HG02870 (cell line): ENCODE measurements at regions not wholly inside any gene's neighbourhood (a gene's known extent, or its start where the extent isn't known, plus 50 kb on each side); places are given as distances from the start of the nearest gene placed in this dataset.
A peak's percentile ranks its signal among the peaks of the same experiment; 100 is the strongest.
"Not testable (repeated sequence)": the region's sequence is repeated elsewhere in the genome, so short reads cannot be mapped to it uniquely, and the experiment has no call there.

Source experiments
- ATAC-seq: cut with Tn5 transposase; IDR thresholded peaks from one replicate; pipeline ENCODE4 v1.9.1; 2021; ENCODE audit warnings: mild to moderate bottlenecking, moderate library complexity; ENCODE audit not compliant: unreplicated experiment

DNA sequence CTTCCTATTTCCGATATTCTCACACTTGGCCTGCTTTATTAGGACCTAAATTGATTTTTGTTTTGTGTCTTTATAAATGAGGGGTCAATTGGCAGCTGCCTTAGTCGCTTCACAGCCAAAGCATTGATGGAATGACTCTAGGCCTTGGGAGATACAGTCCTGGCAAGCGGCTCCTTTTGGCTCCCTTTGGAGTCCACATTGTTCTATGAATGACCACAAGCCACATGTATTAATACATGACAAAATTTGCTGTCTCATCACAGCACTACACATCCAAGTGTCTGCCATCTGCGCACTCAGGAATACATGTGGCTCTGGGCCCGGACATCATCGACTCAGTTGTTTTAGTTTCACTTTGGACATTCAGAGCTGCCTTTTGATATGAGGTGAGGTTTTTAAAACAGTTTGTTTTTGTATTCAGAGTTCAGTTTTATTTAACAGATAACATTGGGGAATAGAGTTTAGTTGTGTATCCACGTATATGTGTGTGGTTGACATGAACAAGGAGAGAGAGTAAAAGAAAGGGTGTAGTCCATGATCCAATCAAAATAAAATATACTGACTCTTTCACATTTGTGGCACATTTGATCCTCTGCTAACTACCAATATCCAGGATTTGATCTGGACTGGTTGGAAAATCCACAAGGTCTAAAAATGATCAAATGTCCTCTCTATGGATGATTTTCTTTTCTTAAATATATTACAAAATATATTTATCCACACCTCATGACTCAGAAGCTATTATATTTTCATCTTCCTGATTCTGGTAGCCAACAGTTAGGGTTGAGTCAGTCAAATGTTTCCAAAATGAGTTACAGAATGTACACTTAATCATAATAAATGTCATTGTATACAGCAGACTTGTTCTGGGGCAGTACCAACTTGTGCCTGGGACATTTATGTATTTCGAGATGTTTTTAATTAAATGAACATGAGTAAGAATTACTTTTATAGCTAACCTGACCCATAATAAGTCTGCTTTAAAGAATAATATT, 114.0 kb upstream of the MTAP start:
- ATAC-seq = no peak

DNA sequence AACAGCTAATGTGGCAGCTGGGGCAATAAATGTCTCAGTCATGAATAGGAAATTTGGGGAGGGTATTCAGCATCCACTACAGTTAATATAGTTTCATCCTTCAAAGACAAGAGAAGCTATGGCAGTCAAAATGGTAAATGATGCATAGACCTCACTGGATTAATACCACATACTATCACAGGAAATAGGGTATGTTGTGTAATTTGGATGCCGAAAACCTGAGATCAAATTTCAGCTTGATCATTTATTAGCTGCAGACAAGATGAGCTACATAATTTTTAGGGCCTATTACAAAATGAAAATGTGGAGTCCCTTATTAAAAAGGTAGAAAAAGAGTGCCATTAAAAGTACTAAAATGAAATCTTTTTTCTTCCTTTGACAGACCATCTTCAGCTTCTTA, 112.6 kb upstream of the MTAP start:
- ATAC-seq = no peak

DNA sequence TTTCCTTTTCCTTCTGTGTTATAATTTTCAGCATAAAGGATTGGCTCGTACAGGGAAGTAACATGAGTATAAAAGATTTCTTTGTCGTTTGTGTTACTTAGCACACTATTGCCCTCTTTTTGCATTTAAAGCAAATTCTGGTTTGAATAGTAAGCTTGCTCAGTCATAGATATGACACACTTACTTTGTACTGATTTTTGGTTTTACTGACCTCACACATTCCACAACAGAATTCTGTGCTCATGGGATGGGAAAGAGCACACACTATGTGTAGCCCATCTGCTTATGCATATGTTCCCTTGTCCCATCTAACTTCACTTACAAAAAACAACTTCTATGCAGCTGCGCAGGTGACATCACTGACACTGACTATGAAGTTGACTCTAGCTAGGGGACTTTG, 111.9 kb upstream of the MTAP start:
- ATAC-seq = no peak

- ATAC-seq = no peak
Measured at GRCh38 chr9:21692390-21692789, 110.0 kb upstream of the MTAP start.

DNA sequence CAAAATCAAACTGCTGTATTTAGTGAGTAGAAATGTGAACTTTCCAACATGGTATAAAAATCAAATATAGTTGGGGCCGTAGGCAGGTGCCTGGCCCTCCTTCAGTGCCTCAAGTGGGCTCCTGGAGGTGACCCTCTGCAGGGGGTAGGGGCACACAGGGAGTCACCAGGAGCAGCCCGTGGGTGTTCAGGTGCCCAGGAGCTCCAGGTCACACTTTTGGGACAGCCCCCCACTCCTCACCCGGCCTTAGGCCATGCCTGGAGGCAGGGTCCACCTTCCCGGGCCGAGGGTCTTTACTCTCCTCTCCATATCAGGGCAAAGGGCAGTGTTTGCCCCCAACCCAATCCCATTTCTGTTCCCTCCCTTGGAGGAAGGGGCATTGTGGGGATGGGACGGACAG, 108.0 kb upstream of the MTAP start:
- no peak for ATAC-seq

DNA sequence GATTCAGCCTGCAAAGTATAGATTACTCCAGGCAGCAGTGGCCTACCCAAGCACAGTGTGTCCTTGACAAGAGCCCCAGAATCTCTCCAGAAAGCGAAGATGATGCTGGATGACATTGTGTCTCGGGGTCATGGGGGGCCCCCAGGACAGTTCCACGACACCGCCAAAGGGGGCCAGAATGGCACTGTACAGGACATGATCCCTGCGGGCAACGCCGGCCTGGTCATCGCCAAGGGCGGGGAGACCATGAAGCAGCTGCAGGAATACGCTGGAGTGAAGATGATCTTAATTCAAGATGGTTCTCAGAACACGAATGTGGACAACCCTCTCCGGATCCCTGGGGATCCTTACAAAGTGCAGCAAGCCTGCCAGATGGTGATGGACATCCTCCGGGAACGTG, 107.0 kb upstream of the MTAP start:
- ATAC-seq = no peak

- ATAC-seq = no peak
Measured at GRCh38 chr9:21695874-21696341, 106.5 kb upstream of the MTAP start.

DNA sequence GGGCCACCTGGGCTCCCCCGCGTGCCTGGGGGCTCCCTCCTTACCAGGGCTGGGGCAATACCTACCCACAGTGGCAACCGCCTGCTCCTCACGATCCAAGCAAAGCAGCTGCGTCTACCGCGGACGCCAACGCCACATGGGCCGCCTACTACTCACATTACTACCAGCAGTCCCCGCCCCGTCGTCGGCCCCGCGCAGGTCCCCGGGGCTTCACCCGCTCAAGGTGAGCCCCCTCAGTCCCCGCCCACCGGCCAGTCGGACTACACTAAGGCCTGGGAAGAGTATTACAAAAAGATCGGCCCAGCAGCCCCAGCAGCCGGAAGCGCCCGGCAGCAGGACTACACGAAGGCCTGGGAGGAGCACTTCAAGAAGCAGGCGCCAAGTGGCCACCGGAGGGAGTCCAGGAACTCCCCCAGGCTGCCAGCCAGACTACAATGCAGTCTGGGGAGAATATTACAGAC, 106.0 kb upstream of the MTAP start:
- no peak for ATAC-seq

DNA sequence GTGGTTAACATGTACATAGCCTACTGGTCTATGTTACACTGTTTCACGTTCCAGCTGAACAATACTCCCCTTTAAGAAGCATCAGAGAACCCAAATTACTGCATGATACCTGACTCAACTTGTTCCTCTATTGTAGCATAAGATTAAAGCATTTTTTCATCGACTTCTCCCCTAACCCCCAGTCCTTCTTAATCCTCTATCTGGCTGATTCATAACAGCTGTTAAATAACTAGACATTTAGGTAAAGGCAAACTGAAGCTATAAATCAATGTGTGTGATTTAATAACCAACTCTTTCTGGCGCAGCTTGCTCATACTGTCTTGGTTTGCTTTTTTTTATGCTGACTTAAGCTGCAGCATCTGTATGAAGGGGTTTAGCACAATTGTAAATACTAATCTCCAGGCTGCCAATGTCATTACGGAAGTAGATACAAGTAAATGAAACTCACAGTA, 94.2 kb upstream of the MTAP start:
- ATAC-seq = no peak

DNA sequence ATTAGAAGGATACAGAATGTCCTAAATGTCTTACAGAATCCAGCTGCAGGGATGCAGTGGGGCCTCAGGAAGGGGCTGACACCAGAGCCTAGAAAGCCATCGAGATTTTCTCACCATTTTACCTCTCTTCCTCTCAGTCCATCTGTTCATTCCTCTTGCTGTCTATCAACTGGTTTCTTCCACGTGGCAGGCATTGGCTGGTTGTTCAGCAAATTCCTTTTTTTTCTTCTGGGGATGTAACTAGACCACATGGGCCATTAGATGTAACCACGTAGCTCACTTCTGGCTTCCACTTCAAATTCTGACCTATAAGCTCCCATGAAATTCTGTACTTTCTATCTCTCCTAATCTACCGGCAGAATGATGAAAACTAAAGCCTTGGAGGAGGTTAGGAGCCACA, 93.6 kb upstream of the MTAP start:
- ATAC-seq = no peak

GRCh38 chr9:21709464-21710058, 92.9 kb upstream of the MTAP start:
- peak; percentile 60 for ATAC-seq

DNA sequence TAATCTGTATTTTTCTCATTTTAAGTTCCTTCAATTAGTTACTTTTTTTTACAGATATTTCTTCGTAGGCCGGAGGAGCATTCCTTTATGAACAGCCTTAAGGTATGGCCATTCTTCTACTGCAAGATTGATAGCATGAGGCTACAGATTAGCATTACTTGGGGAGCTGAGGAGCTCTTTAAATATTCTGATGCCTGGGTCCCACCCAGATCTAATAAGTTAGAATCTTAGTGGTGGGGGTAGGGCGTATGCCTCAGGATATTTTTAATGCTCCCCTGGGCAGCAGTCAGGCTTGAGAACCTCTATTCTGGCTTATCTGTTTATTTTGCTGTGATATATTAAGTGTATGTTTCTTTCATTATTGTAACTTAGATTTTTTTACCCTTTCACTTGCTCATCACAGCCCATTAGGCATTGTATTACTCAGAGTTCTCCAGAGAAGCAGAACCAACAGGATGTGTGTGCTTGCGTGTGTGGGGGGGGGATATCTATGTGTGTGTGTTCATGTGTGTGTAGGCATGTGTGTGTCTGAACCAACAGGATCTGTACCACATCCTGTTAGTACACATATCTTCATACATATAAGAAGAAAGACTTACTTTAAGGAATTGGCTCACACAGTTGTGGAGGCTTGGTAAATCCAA, 91.8 kb upstream of the MTAP start:
- ATAC-seq = no peak

GRCh38 chr9:21711504-21711903, 90.9 kb upstream of the MTAP start:
- peak; percentile 66 for ATAC-seq

DNA sequence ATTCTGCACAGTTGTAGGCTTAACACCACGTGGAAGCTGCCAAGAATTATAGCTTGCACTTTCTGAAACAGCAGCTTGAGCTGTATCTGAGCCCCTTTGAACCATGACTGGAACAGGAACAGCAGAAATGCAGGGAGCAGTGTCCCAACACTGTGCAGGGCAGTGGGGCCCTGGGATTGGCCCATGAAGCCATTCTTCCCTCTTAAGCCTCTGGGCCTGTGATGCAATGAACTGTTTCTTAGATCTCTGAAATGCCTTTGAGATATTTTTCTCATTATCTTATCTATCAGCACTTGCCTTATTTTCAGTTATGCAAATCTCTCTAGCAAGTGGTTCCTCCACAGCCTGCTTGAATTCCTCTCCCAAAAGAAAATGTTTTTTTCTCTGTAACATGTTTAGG, 87.0 kb upstream of the MTAP start:
- ATAC-seq = no peak

GRCh38 chr9:21720758-21721157, 81.7 kb upstream of the MTAP start:
- ATAC-seq = no peak

- ATAC-seq = not testable (repeated sequence)
Measured at GRCh38 chr9:21727411-21727810, 75.0 kb upstream of the MTAP start.

DNA sequence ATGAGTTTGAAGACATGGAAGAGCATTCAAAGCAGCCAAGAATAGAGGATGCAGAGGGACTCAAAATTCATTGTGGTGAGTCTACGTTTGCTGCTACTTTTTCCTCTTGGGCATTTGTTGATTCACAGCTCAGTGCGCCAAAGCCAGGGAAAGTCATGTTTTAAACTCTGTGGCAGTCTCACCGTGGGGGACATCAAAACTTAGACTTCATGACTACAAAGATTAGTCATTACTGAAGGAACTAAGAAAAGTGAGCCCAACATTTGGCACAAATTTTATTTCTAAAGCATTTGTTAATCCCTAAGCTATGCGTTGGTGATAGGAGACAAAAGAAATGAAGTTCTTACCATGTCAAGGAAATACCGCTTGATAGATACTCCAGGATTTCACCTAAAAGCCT, 73.7 kb upstream of the MTAP start:
- no peak for ATAC-seq

GRCh38 chr9:21729648-21730047, 72.8 kb upstream of the MTAP start:
- no peak for ATAC-seq

GRCh38 chr9:21730899-21731298, 71.5 kb upstream of the MTAP start:
- no peak for ATAC-seq

- ATAC-seq = no peak
Measured at GRCh38 chr9:21741151-21741550, 61.3 kb upstream of the MTAP start.

DNA sequence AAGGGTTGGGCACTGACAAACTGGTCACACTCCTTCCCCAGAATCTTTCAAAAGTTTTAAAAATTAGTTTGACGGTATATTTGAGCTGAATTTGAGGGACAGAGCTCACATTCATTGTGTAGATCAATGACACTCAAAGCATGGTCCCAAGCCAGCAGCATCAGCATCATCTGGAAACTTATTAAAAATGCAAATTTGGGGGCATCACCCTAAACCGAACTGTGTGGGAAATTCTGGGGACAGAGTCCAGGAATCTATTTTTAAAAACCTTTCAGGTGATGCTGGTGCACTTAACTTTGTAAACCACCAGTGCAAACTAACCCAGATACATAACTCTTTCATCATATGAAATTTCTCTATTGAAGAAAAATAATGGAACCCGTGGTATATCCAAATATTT, 58.1 kb upstream of the MTAP start:
- no peak for ATAC-seq

DNA sequence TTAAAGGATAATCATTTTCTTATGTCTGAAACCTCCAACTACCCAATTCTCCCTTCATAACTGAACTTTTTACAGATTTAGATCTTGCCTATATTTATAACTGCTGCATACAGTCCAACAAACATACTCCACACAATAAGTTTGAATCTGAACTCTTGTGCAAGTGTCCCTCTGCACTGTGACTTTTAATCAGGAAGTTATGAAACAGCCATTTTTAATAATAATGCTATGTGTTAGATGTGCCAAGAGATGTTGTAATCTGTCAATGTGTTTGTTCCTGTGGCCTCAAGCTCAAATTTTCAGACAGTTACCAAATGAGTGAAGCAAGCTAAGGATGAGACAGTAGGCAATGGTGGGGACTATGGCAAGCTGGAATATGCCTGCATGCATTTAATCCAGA, 57.6 kb upstream of the MTAP start:
- ATAC-seq = no peak
